ENCODE measurements at regions not wholly inside any gene's neighbourhood (a gene's known extent, or its start where the extent isn't known, plus 50 kb on each side); places are given as distances from the start of the nearest gene placed in this dataset.

GRCh38 chr6:114592506-114592905 is 249.7 kb upstream of the HS3ST5 start:
- TF ChIP-seq, protein P1, sequence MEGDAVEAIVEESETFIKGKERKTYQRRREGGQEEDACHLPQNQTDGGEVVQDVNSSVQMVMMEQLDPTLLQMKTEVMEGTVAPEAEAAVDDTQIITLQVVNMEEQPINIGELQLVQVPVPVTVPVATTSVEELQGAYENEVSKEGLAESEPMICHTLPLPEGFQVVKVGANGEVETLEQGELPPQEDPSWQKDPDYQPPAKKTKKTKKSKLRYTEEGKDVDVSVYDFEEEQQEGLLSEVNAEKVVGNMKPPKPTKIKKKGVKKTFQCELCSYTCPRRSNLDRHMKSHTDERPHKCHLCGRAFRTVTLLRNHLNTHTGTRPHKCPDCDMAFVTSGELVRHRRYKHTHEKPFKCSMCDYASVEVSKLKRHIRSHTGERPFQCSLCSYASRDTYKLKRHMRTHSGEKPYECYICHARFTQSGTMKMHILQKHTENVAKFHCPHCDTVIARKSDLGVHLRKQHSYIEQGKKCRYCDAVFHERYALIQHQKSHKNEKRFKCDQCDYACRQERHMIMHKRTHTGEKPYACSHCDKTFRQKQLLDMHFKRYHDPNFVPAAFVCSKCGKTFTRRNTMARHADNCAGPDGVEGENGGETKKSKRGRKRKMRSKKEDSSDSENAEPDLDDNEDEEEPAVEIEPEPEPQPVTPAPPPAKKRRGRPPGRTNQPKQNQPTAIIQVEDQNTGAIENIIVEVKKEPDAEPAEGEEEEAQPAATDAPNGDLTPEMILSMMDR (IDR thresholded peaks at IDR 0.05), result no peak
- no peak for TF ChIP-seq EZH2phosphoT487 (IDR thresholded peaks at IDR 0.05)

Data from neural progenitor cell (in vitro differentiated cells).